IMR-90 (cell line): ENCODE measurements at regions not wholly inside any gene's neighbourhood (a gene's known extent, or its start where the extent isn't known, plus 50 kb on each side); places are given as distances from the start of the nearest gene placed in this dataset.
A peak's percentile ranks its signal among the peaks of the same experiment; 100 is the strongest.

ENCODE experiments used
- ATAC-seq: fragments of 200-7000 bp; cut with Tn5 transposase; 2 replicates; pipeline ENCODE4 v1.9.1; 2020; ENCODE audit warnings: low read depth, mild to moderate bottlenecking, moderate library complexity
- BruUV-seq: library from RNA; stranded (reverse); fragments of 400-500 nt; replicated peaks from 2 replicates; lab custom pipeline; 2021; lab: Mats Ljungman, UMichigan
- CTCF ChIA-PET: fragments of 300-600 bp; formaldehyde crosslinking; extraction: SDS; loops from one replicate; lab custom pipeline; 2021; ENCODE audit warnings: antibody characterized with exemption; lab: Yijun Ruan, JAX
- POLR2A ChIA-PET: fragments of 300-600 bp; sonication (Branson Sonifier 250); formaldehyde crosslinking; loops from one replicate; lab custom pipeline; 2022; ENCODE audit warnings: antibody characterized with exemption; ENCODE audit not compliant: unreplicated experiment; lab: Charles Lee
- DNase-seq: peaks from one replicate; pipeline ENCODE4 v3.0.0; 2013
- H2AFZ ChIP-seq: replicated peaks from 2 replicates; pipeline ENCODE3; 2013; ENCODE audit warnings: low read length, mild to moderate bottlenecking; ENCODE audit not compliant: poor library complexity
- H2AK5ac ChIP-seq: 2 replicates; pipeline ENCODE4 v1.6.1; 2013; ENCODE audit warnings: low read depth, low read length, inconsistent platforms
- H2AK9ac ChIP-seq: replicated peaks from 2 replicates; pipeline ENCODE3; 2013; ENCODE audit warnings: mild to moderate bottlenecking, low read depth, low read length, moderate library complexity; ENCODE audit not compliant: poor library complexity
- H2BK120ac ChIP-seq: 2 replicates; pipeline ENCODE4 v1.6.1; 2013; ENCODE audit warnings: low read depth, low read length, inconsistent platforms
- H2BK15ac ChIP-seq: 3 replicates; pipeline ENCODE4 v1.6.1; 2013; ENCODE audit warnings: low read depth, low read length, inconsistent platforms
- H2BK20ac ChIP-seq: 2 replicates; pipeline ENCODE4 v1.6.1; 2013; ENCODE audit warnings: low read depth, mild to moderate bottlenecking, inconsistent platforms, low read length, moderate library complexity
- H2BK5ac ChIP-seq: 2 replicates; pipeline ENCODE4 v1.6.1; 2013; ENCODE audit warnings: mild to moderate bottlenecking, low read depth, low read length, inconsistent platforms; ENCODE audit not compliant: poor library complexity, severe bottlenecking
- H3K14ac ChIP-seq: replicated peaks from 2 replicates; pipeline ENCODE4 v1.6.1; 2013; ENCODE audit warnings: low read depth, low read length, inconsistent platforms
- H3K18ac ChIP-seq: 2 replicates; pipeline ENCODE4 v1.6.1; 2013; ENCODE audit warnings: low read depth, low read length, control low read depth
- H3K23ac ChIP-seq: 2 replicates; pipeline ENCODE4 v1.6.1; 2013; ENCODE audit warnings: low read depth, low read length, inconsistent platforms
- H3K27ac ChIP-seq: 2 replicates; pipeline ENCODE4 v1.5.1; 2013; ENCODE audit warnings: mild to moderate bottlenecking, control low read depth, low read length; ENCODE audit not compliant: insufficient read depth
- H3K27me3 ChIP-seq: 2 replicates; pipeline ENCODE4 v1.6.1; 2013; ENCODE audit warnings: low read length; ENCODE audit not compliant: control insufficient read depth, insufficient read depth
- H3K36me3 ChIP-seq: 2 replicates; pipeline ENCODE4 v1.6.1; 2013; ENCODE audit warnings: low read length, mixed read lengths; ENCODE audit not compliant: control insufficient read depth, insufficient read depth
- H3K4ac ChIP-seq: 2 replicates; pipeline ENCODE4 v1.6.1; 2013; ENCODE audit warnings: low read depth, low read length, inconsistent platforms
- H3K4me1 ChIP-seq: 2 replicates; pipeline ENCODE4 v1.6.1; 2013; ENCODE audit warnings: low read length, mixed read lengths; ENCODE audit not compliant: control insufficient read depth, insufficient read depth
- H3K4me2 ChIP-seq: 2 replicates; pipeline ENCODE4 v1.6.1; 2013; ENCODE audit warnings: low read depth, mild to moderate bottlenecking, control low read depth, low read length, moderate library complexity
- H3K4me3 ChIP-seq: 2 replicates; pipeline ENCODE4 v1.5.1; 2013; ENCODE audit warnings: low read depth, mild to moderate bottlenecking, control low read depth, low read length, moderate library complexity; ENCODE audit not compliant: insufficient read depth
- H3K56ac ChIP-seq: 2 replicates; pipeline ENCODE4 v1.6.1; 2013; ENCODE audit warnings: low read length, inconsistent platforms; ENCODE audit not compliant: insufficient read depth; ENCODE audit errors: extremely low read depth
- H3K79me1 ChIP-seq, 2 experiments: 2 replicates each; pipeline ENCODE4 v1.6.1; 2013; ENCODE audit warnings: low read length in 2 of 2, inconsistent platforms in 1 of 2, low read depth in 1 of 2
- H3K9ac ChIP-seq: 2 replicates; pipeline ENCODE4 v1.6.1; 2013; ENCODE audit warnings: low read depth, low read length, control low read depth
- H3K9me1 ChIP-seq: 2 replicates; pipeline ENCODE4 v1.6.1; 2013; ENCODE audit warnings: low read length, inconsistent platforms; ENCODE audit not compliant: insufficient read depth
- H3K9me3 ChIP-seq: 2 replicates; pipeline ENCODE4 v1.6.1; 2013; ENCODE audit warnings: low read length; ENCODE audit not compliant: control insufficient read depth, insufficient read depth
- H4K20me1 ChIP-seq: 2 replicates; pipeline ENCODE4 v1.6.1; 2013; ENCODE audit warnings: low read length, inconsistent platforms; ENCODE audit not compliant: insufficient read depth
- H4K5ac ChIP-seq: 2 replicates; pipeline ENCODE4 v1.6.1; 2013; ENCODE audit warnings: mild to moderate bottlenecking, low read depth, low read length, control low read depth
- H4K8ac ChIP-seq, 2 experiments: 2 replicates each; pipeline ENCODE4 v1.6.1; 2013; ENCODE audit warnings: low read depth in 2 of 2, low read length in 2 of 2, control low read depth in 1 of 2, inconsistent platforms in 1 of 2
- H4K91ac ChIP-seq: 2 replicates; pipeline ENCODE4 v1.6.1; 2013; ENCODE audit warnings: low read depth, low read length, inconsistent platforms; ENCODE audit not compliant: insufficient read depth
- BHLHE40 ChIP-seq: fragments of 150-350 bp; IDR thresholded peaks from 2 replicates; pipeline ENCODE4 v1.6.1; 2016; ENCODE audit warnings: mild to moderate bottlenecking, low read depth, low read length
- CHD1 ChIP-seq: IDR thresholded peaks from 2 replicates; pipeline ENCODE4 v1.6.1; 2012; ENCODE audit warnings: low read depth, low read length, improper control_type of control experiment
- MAFK ChIP-seq: IDR thresholded peaks from 2 replicates; pipeline ENCODE4 v1.6.1; 2012; ENCODE audit warnings: low read depth, low read length, improper control_type of control experiment
- MXI1 ChIP-seq: IDR thresholded peaks from 2 replicates; pipeline ENCODE4 v1.6.1; 2012; ENCODE audit warnings: low read depth, mild to moderate bottlenecking, low read length, moderate library complexity, borderline replicate concordance
- RFX5 ChIP-seq: IDR thresholded peaks from 2 replicates; pipeline ENCODE4 v1.8.0; 2012; ENCODE audit warnings: low read depth, mild to moderate bottlenecking, low read length, moderate library complexity
- WGBS, 2 experiments: methylation state at CpG; one replicate each; pipeline versions ENCODE4 v1.1.5 to v1.1.7; 2013; ENCODE audit warnings: missing lambda C conversion rate in 2 of 2; ENCODE audit not compliant: insufficient read length in 1 of 2; ENCODE audit errors: extremely low coverage in 2 of 2; 5-methylcytosine and 5-hydroxymethylcytosine counted together
- dilution Hi-C: fragments of 300-500 bp; cut with HindIII; formaldehyde crosslinking; loops from one replicate; pipeline ENCODE4 v1.14.3; 2018; ENCODE audit warnings: low sequenced_read_pairs; ENCODE audit not compliant: unreplicated experiment
- in situ Hi-C: fragments of 300-500 bp; cut with MboI; formaldehyde crosslinking; loops from 3 replicates; pipeline ENCODE4 v1.14.3; 2019; ENCODE audit warnings: low sequenced_read_pairs, inconsistent platforms, mixed read lengths
- intact Hi-C: fragments of 100-400 bp; cut with micrococcal nuclease; formaldehyde crosslinking; loops from 2 replicates; pipeline ENCODE4 v1.10.0; 2022

DNA sequence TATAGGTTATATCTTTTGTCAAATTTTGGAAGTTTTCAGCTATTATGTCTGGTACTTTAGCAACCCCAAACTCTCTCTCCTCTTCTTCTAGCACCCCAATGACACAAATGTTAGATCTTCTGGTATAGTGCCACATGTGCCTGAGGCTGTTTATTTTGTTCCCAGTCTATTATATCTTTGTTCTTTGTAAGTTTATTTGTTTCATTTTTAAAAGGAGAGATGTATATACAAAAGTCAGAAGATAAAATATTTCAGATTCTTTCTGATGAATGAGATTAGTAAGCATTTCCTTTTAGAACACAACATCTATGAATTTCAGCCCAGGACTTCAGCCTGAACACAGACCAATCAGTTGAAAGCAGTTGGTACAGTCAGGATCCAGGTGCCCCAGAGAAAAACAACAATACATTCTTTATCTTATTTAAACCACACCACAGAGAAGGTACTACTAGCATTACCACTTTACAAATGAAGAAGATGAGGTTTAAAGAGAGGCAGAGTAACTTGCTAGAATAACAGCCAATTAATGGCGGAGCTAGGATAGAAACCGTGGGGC is 114.1 kb upstream of the BTG1 start:
- Histone ChIP-seq H3K9ac (no peak overlapping the region), H3K56ac (no peak overlapping the region), H3K14ac (no peak overlapping the region), H3K9me3 (no peaks in the 10 kb centered on the region), H3K9me1 (no peaks in the 10 kb centered on the region), H2BK5ac (no peak overlapping the region), H4K20me1 (no peaks in the 10 kb centered on the region), H3K27me3 (no peaks in the 10 kb centered on the region), H3K27ac (no peak overlapping the region), H3K36me3 (no peaks in the 10 kb centered on the region), H3K18ac (no peak overlapping the region), H2AK5ac (no peak overlapping the region), H4K5ac (no peak overlapping the region), H4K8ac (peak overlapping the region in 1 of 2 experiments; percentile 26; a peak in 1 of 4 replicates), H2BK20ac (no peak overlapping the region), H2BK15ac (0 out of 3 replicates have a peak overlapping the region, but pooled peaks have one; percentile 0), H3K23ac (no peak overlapping the region), H4K91ac (no peak overlapping the region), H3K4ac (no peak overlapping the region), H3K4me3 (no peak overlapping the region), H2AFZ (no peak overlapping the region), H2AK9ac (no peak overlapping the region), H2BK120ac (no peak overlapping the region), H3K79me1 (no peaks in the 10 kb centered on the region), H3K4me2 (peak overlapping the region; percentile 50; the same call in 1 of the 2 replicates), H3K4me1 (0 out of 2 replicates have a peak, but pooled peaks cover 3% of the 10 kb centered on the region)
- ChIA-PET CTCF (no interaction called here), POLR2A (no interaction called here)
- in situ Hi-C loops, result no loop called here
- TF ChIP-seq CHD1 (no peak), BHLHE40 (peak; percentile 6; the same call in 1 of the 2 replicates), MAFK (no peak), RFX5 (no peak), MXI1 (no peak)
- DNase-seq (peak; percentile 8), ATAC-seq (peak; percentile 61)
- no CpG with 5 or more reads among the region's 2 CpGs for WGBS, 2 experiments
- BruUV-seq, result no TSS peak
- dilution Hi-C loops, result no loop called here
- intact Hi-C loops, result no loop called here
